SK-N-SH treated with all-trans-retinoic acid at 6 μM for 48 hours (cell line): ENCODE measurements at regions not wholly inside any gene's neighbourhood (a gene's known extent, or its start where the extent isn't known, plus 50 kb on each side); places are given as distances from the start of the nearest gene placed in this dataset.

ENCODE experiments used
- ATAC-seq: fragments of 200-7000 bp; cut with Tn5 transposase; 3 replicates; pipeline ENCODE4 v1.9.1; 2020; ENCODE audit warnings: mild to moderate bottlenecking, moderate library complexity
- ARNTL ChIP-seq: fragments of 450-650 bp; formaldehyde crosslinking; IDR thresholded peaks from 2 replicates; pipeline ENCODE4 v1.5.0; 2020; ENCODE audit warnings: low read depth, mild to moderate bottlenecking, moderate library complexity, borderline replicate concordance
- CSDC2 ChIP-seq: fragments of 250-450 bp; sonication (Bioruptor Pico); IDR thresholded peaks from 2 replicates; pipeline ENCODE4 v1.5.0; 2020; ENCODE audit warnings: mild to moderate bottlenecking, moderate library complexity
- ESRRG ChIP-seq: fragments of 250-450 bp; sonication (Bioruptor Pico); IDR thresholded peaks from 2 replicates; pipeline ENCODE4 v1.6.1; 2021; ENCODE audit warnings: mild to moderate bottlenecking
- GLIS3 ChIP-seq: fragments of 250-450 bp; sonication (Bioruptor Pico); IDR thresholded peaks from 2 replicates; pipeline ENCODE4 v1.5.0; 2020; ENCODE audit warnings: mild to moderate bottlenecking, moderate library complexity
- ISL1 ChIP-seq: fragments of 250-450 bp; sonication (Bioruptor Pico); IDR thresholded peaks from 2 replicates; pipeline ENCODE4 v2.1.2; 2022; ENCODE audit warnings: mild to moderate bottlenecking, moderate library complexity
- OSR1 ChIP-seq: fragments of 250-450 bp; sonication (Bioruptor Pico); IDR thresholded peaks from 2 replicates; pipeline ENCODE4 v1.8.0; 2022; ENCODE audit warnings: moderate library complexity, mild to moderate bottlenecking, inconsistent platforms
- POU6F1 ChIP-seq: fragments of 250-450 bp; sonication (Bioruptor Pico); IDR thresholded peaks from 2 replicates; pipeline ENCODE4 v1.8.0; 2021; ENCODE audit warnings: low read depth, mild to moderate bottlenecking, moderate library complexity, borderline replicate concordance
- PPARA ChIP-seq: fragments of 250-450 bp; sonication (Bioruptor Pico); IDR thresholded peaks from 2 replicates; pipeline ENCODE4 v1.5.0; 2020; ENCODE audit warnings: mild to moderate bottlenecking, borderline replicate concordance
- RARB ChIP-seq: fragments of 250-450 bp; sonication (Bioruptor Pico); IDR thresholded peaks from 2 replicates; pipeline ENCODE4 v1.8.0; 2021; ENCODE audit warnings: mild to moderate bottlenecking, moderate library complexity
- SNAI2 ChIP-seq: fragments of 250-450 bp; sonication (Bioruptor Pico); IDR thresholded peaks from 2 replicates; pipeline ENCODE4 v1.5.0; 2020; ENCODE audit warnings: mild to moderate bottlenecking, moderate library complexity
- TCF4 ChIP-seq: fragments of 250-450 bp; sonication (Bioruptor Pico); IDR thresholded peaks from 2 replicates; pipeline ENCODE4 v1.8.0; 2021; ENCODE audit warnings: mild to moderate bottlenecking, moderate library complexity, borderline replicate concordance
- TOX ChIP-seq: fragments of 250-450 bp; sonication (Bioruptor Pico); IDR thresholded peaks from 2 replicates; pipeline ENCODE4 v1.8.0; 2021; ENCODE audit warnings: mild to moderate bottlenecking, moderate library complexity, borderline replicate concordance
- TSHZ2 ChIP-seq: fragments of 250-450 bp; sonication (Bioruptor Pico); IDR thresholded peaks from 2 replicates; pipeline ENCODE4 v1.5.0; 2020; ENCODE audit warnings: mild to moderate bottlenecking, moderate library complexity
- ZC3H10 ChIP-seq: fragments of 250-450 bp; sonication (Bioruptor Pico); IDR thresholded peaks from 2 replicates; pipeline ENCODE4 v1.5.1; 2021; ENCODE audit warnings: mild to moderate bottlenecking, moderate library complexity
- ZFP3 ChIP-seq: fragments of 250-450 bp; sonication (Bioruptor Pico); IDR thresholded peaks from 2 replicates; pipeline ENCODE4 v1.5.0; 2020; ENCODE audit warnings: mild to moderate bottlenecking, moderate library complexity
- ZFP30 ChIP-seq: fragments of 450-650 bp; formaldehyde crosslinking; IDR thresholded peaks from 2 replicates; pipeline ENCODE4 v1.5.0; 2022; ENCODE audit warnings: mild to moderate bottlenecking, moderate library complexity
- ZNF8 ChIP-seq: fragments of 450-650 bp; formaldehyde crosslinking; IDR thresholded peaks from 2 replicates; pipeline ENCODE4 v1.5.0; 2020; ENCODE audit warnings: mild to moderate bottlenecking, moderate library complexity
- TF ChIP-seq, protein P1 (sequence below): fragments of 250-450 bp; sonication (Bioruptor Pico); IDR thresholded peaks from 2 replicates; pipeline ENCODE4 v1.5.1; 2020; ENCODE audit warnings: low read depth, mild to moderate bottlenecking, moderate library complexity
- TF ChIP-seq, protein P2 (sequence below): fragments of 250-450 bp; sonication (Bioruptor Pico); IDR thresholded peaks from 2 replicates; pipeline ENCODE4 v1.8.0; 2020; ENCODE audit warnings: mild to moderate bottlenecking, moderate library complexity, borderline replicate concordance
- TF ChIP-seq, protein P3 (sequence below): fragments of 250-450 bp; sonication (Bioruptor Pico); IDR thresholded peaks from 2 replicates; pipeline ENCODE4 v1.5.1; 2021; ENCODE audit warnings: mild to moderate bottlenecking, moderate library complexity

DNA sequence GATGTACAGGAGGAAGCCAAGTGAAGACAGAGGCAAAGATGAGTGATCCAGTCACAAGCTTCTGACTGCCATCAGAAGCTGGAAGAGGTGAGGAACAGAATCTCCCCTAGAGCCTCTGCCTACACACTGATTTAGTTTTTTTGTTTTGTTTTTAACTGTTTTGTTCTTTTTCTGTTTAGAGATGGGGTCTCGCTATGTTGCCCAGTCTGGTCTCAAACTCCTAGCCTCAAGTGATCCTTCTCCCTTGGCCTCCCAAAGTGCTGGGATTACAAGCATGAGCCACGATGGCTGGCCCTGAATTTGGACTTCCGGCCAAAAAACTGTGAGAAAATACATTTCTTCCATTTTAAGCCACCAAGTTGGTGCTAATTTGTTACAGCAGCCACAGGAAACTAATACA lies 204.7 kb upstream of the ZNF608 start:
- ATAC-seq = no peak
- TF ChIP-seq ZFP30 (CRISPR knock-in tag) (no peak), TSHZ2 (CRISPR knock-in tag) (no peak), POU6F1 (CRISPR knock-in tag) (no peak), RARB (no peak), ZC3H10 (CRISPR knock-in tag) (no peak), GLIS3 (CRISPR knock-in tag) (no peak), ARNTL (CRISPR knock-in tag) (no peak), ISL1 (CRISPR knock-in tag) (no peak), PPARA (CRISPR knock-in tag) (no peak), TCF4 (CRISPR knock-in tag) (no peak), TOX (CRISPR knock-in tag) (no peak), CSDC2 (no peak), ZNF8 (no peak), SNAI2 (CRISPR knock-in tag) (no peak), OSR1 (no peak)
- TF ChIP-seq, protein P1, sequence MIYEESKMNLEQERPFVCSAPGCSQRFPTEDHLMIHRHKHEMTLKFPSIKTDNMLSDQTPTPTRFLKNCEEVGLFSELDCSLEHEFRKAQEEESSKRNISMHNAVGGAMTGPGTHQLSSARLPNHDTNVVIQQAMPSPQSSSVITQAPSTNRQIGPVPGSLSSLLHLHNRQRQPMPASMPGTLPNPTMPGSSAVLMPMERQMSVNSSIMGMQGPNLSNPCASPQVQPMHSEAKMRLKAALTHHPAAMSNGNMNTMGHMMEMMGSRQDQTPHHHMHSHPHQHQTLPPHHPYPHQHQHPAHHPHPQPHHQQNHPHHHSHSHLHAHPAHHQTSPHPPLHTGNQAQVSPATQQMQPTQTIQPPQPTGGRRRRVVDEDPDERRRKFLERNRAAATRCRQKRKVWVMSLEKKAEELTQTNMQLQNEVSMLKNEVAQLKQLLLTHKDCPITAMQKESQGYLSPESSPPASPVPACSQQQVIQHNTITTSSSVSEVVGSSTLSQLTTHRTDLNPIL (CRISPR knock-in tag) = no peak
- TF ChIP-seq, all 23 proteins: peak for 0

GRCh38 chr5:124951661-124952060 lies 205.2 kb upstream of the ZNF608 start:
- ATAC-seq = no peak
- TF ChIP-seq, protein P1 (CRISPR knock-in tag) = no peak
- TF ChIP-seq TCF4 (CRISPR knock-in tag) = no peak
- no peak for TF ChIP-seq OSR1
- TF ChIP-seq PPARA (CRISPR knock-in tag) = no peak
- TF ChIP-seq, protein P2, sequence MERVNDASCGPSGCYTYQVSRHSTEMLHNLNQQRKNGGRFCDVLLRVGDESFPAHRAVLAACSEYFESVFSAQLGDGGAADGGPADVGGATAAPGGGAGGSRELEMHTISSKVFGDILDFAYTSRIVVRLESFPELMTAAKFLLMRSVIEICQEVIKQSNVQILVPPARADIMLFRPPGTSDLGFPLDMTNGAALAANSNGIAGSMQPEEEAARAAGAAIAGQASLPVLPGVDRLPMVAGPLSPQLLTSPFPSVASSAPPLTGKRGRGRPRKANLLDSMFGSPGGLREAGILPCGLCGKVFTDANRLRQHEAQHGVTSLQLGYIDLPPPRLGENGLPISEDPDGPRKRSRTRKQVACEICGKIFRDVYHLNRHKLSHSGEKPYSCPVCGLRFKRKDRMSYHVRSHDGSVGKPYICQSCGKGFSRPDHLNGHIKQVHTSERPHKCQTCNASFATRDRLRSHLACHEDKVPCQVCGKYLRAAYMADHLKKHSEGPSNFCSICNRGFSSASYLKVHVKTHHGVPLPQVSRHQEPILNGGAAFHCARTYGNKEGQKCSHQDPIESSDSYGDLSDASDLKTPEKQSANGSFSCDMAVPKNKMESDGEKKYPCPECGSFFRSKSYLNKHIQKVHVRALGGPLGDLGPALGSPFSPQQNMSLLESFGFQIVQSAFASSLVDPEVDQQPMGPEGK (CRISPR knock-in tag) = no peak
- no peak for TF ChIP-seq CSDC2
- TF ChIP-seq ZFP30 (CRISPR knock-in tag) = no peak
- no peak for TF ChIP-seq SNAI2 (CRISPR knock-in tag)
- TF ChIP-seq ESRRG (CRISPR knock-in tag) = no peak
- TF ChIP-seq RARB = no peak
- TF ChIP-seq TOX (CRISPR knock-in tag) = no peak
- no peak for TF ChIP-seq ZFP3 (CRISPR knock-in tag)

GRCh38 chr5:124952079-124952478 lies 205.6 kb upstream of the ZNF608 start:
- ATAC-seq = no peak
- TF ChIP-seq, protein P3, sequence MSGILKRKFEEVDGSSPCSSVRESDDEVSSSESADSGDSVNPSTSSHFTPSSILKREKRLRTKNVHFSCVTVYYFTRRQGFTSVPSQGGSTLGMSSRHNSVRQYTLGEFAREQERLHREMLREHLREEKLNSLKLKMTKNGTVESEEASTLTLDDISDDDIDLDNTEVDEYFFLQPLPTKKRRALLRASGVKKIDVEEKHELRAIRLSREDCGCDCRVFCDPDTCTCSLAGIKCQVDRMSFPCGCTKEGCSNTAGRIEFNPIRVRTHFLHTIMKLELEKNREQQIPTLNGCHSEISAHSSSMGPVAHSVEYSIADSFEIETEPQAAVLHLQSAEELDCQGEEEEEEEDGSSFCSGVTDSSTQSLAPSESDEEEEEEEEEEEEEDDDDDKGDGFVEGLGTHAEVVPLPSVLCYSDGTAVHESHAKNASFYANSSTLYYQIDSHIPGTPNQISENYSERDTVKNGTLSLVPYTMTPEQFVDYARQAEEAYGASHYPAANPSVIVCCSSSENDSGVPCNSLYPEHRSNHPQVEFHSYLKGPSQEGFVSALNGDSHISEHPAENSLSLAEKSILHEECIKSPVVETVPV (CRISPR knock-in tag) = no peak
- TF ChIP-seq TSHZ2 (CRISPR knock-in tag) (no peak), TCF4 (CRISPR knock-in tag) (no peak), GLIS3 (CRISPR knock-in tag) (no peak), ZFP3 (CRISPR knock-in tag) (no peak), POU6F1 (CRISPR knock-in tag) (no peak), RARB (no peak), ZC3H10 (CRISPR knock-in tag) (no peak), ISL1 (CRISPR knock-in tag) (no peak)
